Lung (tissue), 11 donors: ENCODE measurements at regions not wholly inside any gene's neighbourhood (a gene's known extent, or its start where the extent isn't known, plus 50 kb on each side); places are given as distances from the start of the nearest gene placed in this dataset.

Source experiments
- ATAC-seq: fragments of 200-7000 bp; cut with Tn5 transposase; one replicate; pipeline ENCODE4 v1.9.1; 2020; ENCODE audit warnings: moderate number of reproducible peaks; ENCODE audit not compliant: insufficient read depth, low FRiP score
- DNase-seq, 3 donors: peaks; one replicate each; pipeline ENCODE4 v3.0.0-alpha.2; 2013 to 2017
- H3K27ac ChIP-seq, 2 donors: one replicate each; pipeline ENCODE4 v1.5.1; 2013; ENCODE audit warnings: mild to moderate bottlenecking in 2 of 2, moderate library complexity in 2 of 2, control low read depth in 1 of 2, inconsistent platforms in 1 of 2, low read depth in 1 of 2, low read length in 1 of 2
- H3K27me3 ChIP-seq, 3 donors: one replicate each; pipeline ENCODE4 v1.5.1; 2013; ENCODE audit warnings: low read length in 2 of 3; ENCODE audit not compliant: control insufficient read depth in 3 of 3, insufficient read depth in 3 of 3
- H3K36me3 ChIP-seq, 4 donors: one replicate each; pipeline ENCODE4 v1.5.1; 2013; ENCODE audit warnings: low read length in 4 of 4, mild to moderate bottlenecking in 1 of 4, moderate library complexity in 1 of 4; ENCODE audit not compliant: control insufficient read depth in 4 of 4, insufficient read depth in 4 of 4
- H3K4me1 ChIP-seq, 5 donors: one replicate each; pipeline ENCODE4 v1.5.1; 2013; ENCODE audit warnings: low read length in 5 of 5, mild to moderate bottlenecking in 2 of 5, moderate library complexity in 1 of 5; ENCODE audit not compliant: control insufficient read depth in 5 of 5, insufficient read depth in 5 of 5
- H3K4me3 ChIP-seq: one replicate; pipeline ENCODE4 v1.5.1; 2013; ENCODE audit warnings: mild to moderate bottlenecking, control low read depth, moderate library complexity
- H3K9ac ChIP-seq, 2 donors: one replicate each; pipeline ENCODE4 v1.5.1; 2013; ENCODE audit warnings: low read length in 2 of 2, control low read depth in 1 of 2; ENCODE audit not compliant: insufficient read depth in 1 of 2
- H3K9me3 ChIP-seq, 4 donors: one replicate each; pipeline ENCODE4 v1.5.1; 2013; ENCODE audit warnings: low read length in 3 of 4, mild to moderate bottlenecking in 1 of 4, moderate library complexity in 1 of 4; ENCODE audit not compliant: control insufficient read depth in 4 of 4, insufficient read depth in 3 of 4
- CTCF ChIP-seq: IDR thresholded peaks from 2 replicates; pipeline ENCODE4 v1.5.1; 2012; ENCODE audit warnings: mild to moderate bottlenecking; ENCODE audit errors: control extremely low read depth, extremely low read depth
- WGBS, 2 donors: extraction: QIAGEN DNeasy Blood & Tissue Kit; methylation state at CpG; one replicate each; pipeline ENCODE4 v1.1.7; 2013; 5-methylcytosine and 5-hydroxymethylcytosine counted together
- donor health status: control.
- donor health status: control.
- donor health status: Bipolar disorder and iron deficiency.
- donor health status: healthy.
- donor health status: DM: yes; HTN: yes; CAD: no.

- H3K36me3 ChIP-seq = no peaks in the 10 kb centered on the region
- peaks cover 0 to 5% (median 0%) of the 10 kb centered on the region in 5 donors for H3K4me1 ChIP-seq
- H3K4me3 ChIP-seq = no peak overlapping the region
- H3K27ac ChIP-seq = no peak overlapping the region
- WGBS, 2 donors = 13 to 16% methylated on average over 1 of the region's 1 CpG
- H3K9ac ChIP-seq = no peak overlapping the region
- peaks cover 0 to 2% (median 2%) of the 10 kb centered on the region in 4 donors for H3K9me3 ChIP-seq
- no peak for DNase-seq
- no peak for TF ChIP-seq CTCF
- ATAC-seq = no peak
- H3K27me3 ChIP-seq = no peaks in the 10 kb centered on the region
Measured at GRCh38 chr16:65771707-65772106, 594.8 kb upstream of the CDH5 start.

- Histone ChIP-seq H3K4me3 (no peak overlapping the region), H3K27me3 (no peaks in the 10 kb centered on the region), H3K9me3 (peaks cover 0 to 2% (median 2%) of the 10 kb centered on the region in 4 donors), H3K36me3 (no peaks in the 10 kb centered on the region), H3K27ac (no peak overlapping the region), H3K4me1 (peaks cover 0 to 5% (median 0%) of the 10 kb centered on the region in 5 donors), H3K9ac (no peak overlapping the region)
- DNase-seq (no peak), ATAC-seq (no peak)
- no peak for TF ChIP-seq CTCF
- 84 to 96% methylated on average over 1 of the region's 1 CpG for WGBS, 2 donors
Measured at GRCh38 chr16:65770752-65771151, 595.7 kb upstream of the CDH5 start.

GRCh38 chr16:65769776-65770438 is 596.6 kb upstream of the CDH5 start:
- Histone ChIP-seq H3K27me3 (no peaks in the 10 kb centered on the region), H3K4me3 (no peak overlapping the region), H3K36me3 (no peaks in the 10 kb centered on the region), H3K9ac (no peak overlapping the region), H3K9me3 (peaks cover 0 to 2% (median 2%) of the 10 kb centered on the region in 4 donors), H3K27ac (no peak overlapping the region), H3K4me1 (peaks cover 0 to 5% (median 0%) of the 10 kb centered on the region in 5 donors)
- 86 to 95% methylated on average over 1 of the region's 1 CpG for WGBS, 2 donors
- DNase-seq (no peak), ATAC-seq (no peak)
- TF ChIP-seq CTCF = no peak

- peaks cover 0 to 2% (median 2%) of the 10 kb centered on the region in 4 donors for H3K9me3 ChIP-seq
Measured at GRCh38 chr16:65769055-65769465, 597.4 kb upstream of the CDH5 start.

More at GRCh38 chr16:65769055-65769465, 597.4 kb upstream of the CDH5 start:
- no peak for ATAC-seq
- WGBS, 2 donors = 33 to 70% methylated on average over 1 of the region's 1 CpG
- TF ChIP-seq CTCF = no peak
- no peak for DNase-seq
- H3K4me3 ChIP-seq = no peak overlapping the region
- H3K27ac ChIP-seq = no peak overlapping the region
- H3K4me1 ChIP-seq = peaks cover 0 to 5% (median 0%) of the 10 kb centered on the region in 5 donors
- H3K36me3 ChIP-seq = no peaks in the 10 kb centered on the region
- H3K27me3 ChIP-seq = no peaks in the 10 kb centered on the region
- no peak overlapping the region for H3K9ac ChIP-seq
